NCI-H1092 treated with DMSO at 0.1 percent for 48 hours (cell line): ENCODE measurements at regions not wholly inside any gene's neighbourhood (a gene's known extent, or its start where the extent isn't known, plus 50 kb on each side); places are given as distances from the start of the nearest gene placed in this dataset.
"Not testable (repeated sequence)": the region's sequence is repeated elsewhere in the genome, so short reads cannot be mapped to it uniquely, and the experiment has no call there.

Source experiments
- DNase-seq: peaks from one replicate; lab custom pipeline; 2025; lab: John Stamatoyannopoulos, UW

DNA sequence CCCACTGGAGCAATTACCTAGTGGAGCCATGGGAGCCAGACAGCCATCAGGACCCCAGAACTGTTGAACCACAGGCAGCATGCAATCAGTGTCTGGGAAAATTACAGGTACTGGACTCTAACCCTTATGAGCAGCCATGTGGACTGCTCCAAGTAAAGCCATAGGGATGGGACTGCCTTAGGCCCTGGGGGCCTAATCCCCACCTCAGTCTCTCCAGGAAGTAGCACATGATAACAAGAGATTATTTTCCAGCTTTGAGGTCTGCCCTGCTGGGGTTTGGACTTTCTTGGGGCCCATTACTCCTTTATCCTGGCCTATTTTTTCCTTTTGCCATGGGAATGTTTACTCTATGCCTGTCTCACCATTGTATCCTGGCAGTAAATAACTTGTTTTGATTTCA is 226.8 kb downstream of the AEBP2 start:
- no peak for DNase-seq

DNA sequence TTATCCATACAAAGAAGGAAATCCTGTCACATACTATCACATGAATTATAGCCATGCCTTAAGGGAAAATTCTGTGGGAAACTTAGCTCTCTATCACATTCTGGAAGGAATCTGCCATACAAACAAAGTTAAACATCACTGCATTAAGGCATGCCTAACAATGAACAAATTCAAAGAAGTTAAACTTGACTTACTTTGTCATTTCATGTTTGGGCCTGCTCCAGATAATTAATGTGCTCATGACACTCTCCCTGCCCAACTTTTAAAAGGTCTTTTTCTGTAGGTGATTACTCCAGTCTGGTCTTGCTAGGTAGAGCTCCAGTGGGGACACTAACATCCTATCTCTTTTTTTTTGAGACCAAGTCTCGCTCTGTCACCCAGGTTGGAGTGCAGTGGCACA is 230.5 kb downstream of the AEBP2 start:
- DNase-seq = no peak

GRCh38 chr12:19671695-19672094 is 232.4 kb downstream of the AEBP2 start:
- no peak for DNase-seq

GRCh38 chr12:19674437-19674836 is 235.1 kb downstream of the AEBP2 start:
- DNase-seq = no peak

- no peak for DNase-seq
Observed at GRCh38 chr12:19675361-19675760, 236.1 kb downstream of the AEBP2 start.

DNA sequence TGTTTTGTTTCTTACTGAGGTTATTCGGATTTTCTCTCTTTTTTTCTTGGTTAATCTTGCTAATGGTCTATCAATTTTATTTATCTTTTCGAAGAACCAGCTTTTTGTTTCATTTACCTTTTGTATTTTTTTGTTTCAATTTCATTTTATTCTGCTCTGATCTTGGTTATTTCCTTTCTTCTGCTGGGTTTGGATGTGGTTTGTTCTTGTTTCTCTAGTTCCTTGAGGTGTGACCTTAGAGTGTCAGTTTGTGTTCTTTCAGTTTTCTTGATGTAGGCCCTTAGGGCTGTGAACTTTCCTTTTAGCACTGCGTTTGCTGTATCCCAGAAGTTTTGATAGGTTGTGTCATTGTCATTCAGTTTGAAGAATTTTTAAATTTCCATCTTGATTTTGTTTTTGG is 239.2 kb downstream of the AEBP2 start:
- DNase-seq = not testable (repeated sequence)

GRCh38 chr12:19681007-19681406 is 241.7 kb downstream of the AEBP2 start:
- no peak for DNase-seq

DNA sequence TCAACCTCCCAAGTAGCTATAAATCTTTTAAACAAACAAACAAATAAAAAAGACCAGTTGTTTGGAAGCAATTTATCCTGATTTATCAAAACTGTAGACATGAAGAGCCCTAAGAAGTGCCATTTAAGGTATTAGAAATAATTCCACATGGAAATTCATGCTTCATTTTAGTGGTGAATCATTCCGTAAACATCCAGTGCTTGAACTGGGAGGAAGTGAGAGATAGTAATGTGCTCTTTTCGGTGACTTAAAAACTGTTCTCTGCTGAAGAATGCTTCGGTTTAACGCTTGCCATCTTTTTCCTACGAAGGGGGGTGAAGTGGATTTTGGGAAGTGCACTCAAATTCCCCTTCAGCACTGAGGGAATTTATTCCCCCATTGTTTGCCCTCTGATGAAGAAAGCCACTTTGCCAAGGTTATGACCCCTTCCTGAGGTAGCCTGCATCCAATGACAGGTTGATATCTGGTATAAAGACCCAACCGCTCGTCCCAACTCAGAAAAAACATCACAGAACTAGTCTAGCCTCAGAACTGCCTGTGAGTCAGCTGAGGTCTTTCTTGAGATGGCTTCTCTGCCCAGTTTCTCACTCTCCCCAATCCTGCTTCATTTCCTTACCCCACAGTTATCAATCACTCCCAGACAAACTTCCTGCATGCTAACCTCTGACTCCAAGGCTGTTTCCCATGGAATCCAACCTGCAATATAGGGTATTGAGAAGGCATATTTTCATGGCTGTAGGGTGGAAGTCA is 244.1 kb downstream of the AEBP2 start:
- DNase-seq = no peak

DNA sequence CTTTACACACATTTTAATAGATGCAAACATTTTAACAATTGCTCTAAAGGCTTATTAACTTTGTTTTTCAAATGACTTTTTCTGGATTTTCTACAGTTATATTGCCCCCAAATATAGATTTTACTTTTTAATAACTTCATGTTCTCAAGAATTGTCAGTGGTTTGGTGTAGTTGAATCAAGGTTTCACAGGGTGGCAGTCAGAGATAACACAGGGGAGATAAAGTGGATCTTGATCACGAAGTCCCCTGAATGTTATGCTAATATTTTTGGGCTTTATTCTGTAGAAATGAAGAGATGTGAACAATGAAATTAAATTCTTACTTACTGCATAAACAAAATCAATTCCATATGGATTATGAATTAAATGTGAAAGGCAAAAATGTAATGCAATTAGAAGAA is 248.1 kb downstream of the AEBP2 start:
- DNase-seq = no peak

GRCh38 chr12:19688532-19688931 is 249.2 kb downstream of the AEBP2 start:
- DNase-seq = no peak

DNA sequence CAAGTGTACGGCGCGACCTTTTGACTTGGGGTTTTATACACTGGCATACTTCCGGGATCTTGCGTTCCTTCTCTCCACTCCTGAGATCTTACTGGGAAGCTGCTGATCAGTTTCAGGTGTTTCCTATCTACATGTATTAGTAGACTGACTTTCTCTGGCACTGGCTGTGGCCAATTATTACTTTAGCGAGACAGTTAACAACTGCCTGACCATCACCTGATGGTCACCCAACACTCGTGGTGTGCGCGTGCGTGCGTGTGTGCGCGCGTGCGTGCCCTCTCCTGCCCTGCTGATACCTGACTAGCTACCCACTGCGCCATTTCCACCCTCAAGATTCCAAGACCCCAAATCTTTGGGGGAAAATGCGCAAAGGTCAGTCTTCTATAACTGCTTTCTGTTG is 249.9 kb downstream of the AEBP2 start:
- DNase-seq = no peak

DNA sequence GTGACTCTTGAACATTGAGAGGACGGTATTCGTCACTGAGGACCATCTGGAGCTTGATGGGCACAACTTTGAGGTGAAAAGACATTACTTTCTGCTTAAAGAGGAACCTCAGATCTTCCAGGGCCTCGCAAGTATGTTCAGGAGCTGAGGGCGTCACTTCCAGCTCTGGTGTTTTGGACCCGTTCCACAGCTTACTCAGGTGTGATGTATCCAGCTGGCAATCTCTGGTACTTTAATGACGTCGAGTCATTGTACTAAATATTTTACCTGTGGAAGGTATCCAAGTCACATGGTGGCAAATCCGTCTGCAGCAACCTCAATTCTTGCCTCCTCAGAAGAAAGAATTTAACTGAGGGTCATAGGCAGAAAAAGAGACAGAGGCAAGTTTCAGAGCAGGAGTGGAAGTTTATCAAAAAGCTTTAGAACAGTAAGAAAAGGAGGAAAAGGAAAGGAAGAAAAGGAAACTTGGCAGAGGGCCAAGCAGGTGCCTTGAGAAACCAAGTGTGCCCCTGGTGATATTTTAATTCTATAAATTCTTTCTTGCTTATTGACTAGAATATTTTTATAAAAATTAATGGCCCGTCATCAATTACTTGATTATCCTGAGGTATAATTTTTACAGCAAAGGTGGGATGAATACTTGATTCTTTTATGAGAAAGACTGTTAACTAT is 250.6 kb downstream of the AEBP2 start:
- DNase-seq = peak; percentile 5

GRCh38 chr12:19692091-19692490 is 252.8 kb downstream of the AEBP2 start:
- no peak for DNase-seq

DNA sequence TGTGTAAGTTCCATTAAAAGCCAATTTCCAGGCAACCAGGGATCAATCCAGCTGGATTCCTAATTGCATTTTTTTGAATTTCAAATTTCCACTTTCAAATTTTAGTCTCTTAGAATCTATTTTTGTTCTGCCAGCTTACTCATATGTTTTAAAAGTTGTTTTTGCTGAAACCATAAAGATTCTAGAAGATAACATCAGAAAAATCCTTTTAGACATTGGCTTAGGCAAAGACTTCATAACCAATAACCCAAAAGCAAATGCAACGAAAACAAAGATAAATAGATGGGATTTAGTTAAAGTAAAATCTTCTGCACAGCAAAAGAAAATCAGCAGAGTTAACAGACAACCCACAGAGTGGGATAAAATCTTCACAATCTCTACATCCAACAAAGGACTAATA is 253.3 kb downstream of the AEBP2 start:
- no peak for DNase-seq

- no peak for DNase-seq
Observed at GRCh38 chr12:19694627-19695026, 255.3 kb downstream of the AEBP2 start.

- no peak for DNase-seq
Observed at GRCh38 chr12:19695244-19696098, 256.2 kb downstream of the AEBP2 start.

DNA sequence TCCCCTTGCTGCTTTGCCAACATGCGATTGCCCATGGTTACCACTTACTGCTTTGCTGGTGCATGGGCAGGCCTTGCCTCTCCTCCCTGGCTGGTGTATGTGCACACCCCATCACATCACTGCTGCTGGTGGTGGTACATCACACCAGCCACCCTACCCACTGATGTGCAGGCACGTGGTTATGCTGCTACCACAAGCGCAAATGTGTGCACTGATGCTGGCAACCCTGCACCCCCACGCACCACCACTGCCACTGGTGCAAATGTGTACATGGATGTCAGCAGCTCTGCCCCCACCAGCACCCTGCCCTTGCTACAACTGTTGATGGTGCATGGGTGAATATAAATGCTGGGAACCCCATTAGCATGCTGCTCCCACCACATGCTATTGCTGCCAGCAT is 261.7 kb downstream of the AEBP2 start:
- DNase-seq = no peak

GRCh38 chr12:19704966-19705365 is 265.7 kb downstream of the AEBP2 start:
- DNase-seq = no peak

GRCh38 chr12:19706936-19707335 is 267.6 kb downstream of the AEBP2 start:
- DNase-seq = no peak

- DNase-seq = no peak
Observed at GRCh38 chr12:19707948-19708409, 268.7 kb downstream of the AEBP2 start.

DNA sequence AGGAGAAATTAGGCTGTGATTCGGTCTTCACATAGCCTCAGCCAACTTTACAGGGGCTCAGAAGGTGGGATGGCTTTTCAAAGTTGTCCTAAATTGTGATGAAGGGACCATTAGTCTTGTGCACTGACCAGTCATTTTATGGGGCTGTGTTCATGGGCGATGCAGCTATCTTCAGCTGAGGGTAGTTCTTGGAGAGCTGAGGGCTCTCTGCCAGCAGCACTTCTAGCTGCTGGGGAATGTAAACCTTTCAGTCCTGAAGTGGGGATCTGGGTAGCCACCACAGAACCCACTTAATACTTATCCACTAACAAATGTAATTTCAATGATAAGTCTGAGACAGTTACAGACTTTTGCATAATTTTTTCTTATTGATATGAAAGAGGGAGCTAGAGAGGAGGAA is 270.6 kb downstream of the AEBP2 start:
- no peak for DNase-seq
